ENCODE measurements at regions not wholly inside any gene's neighbourhood (a gene's known extent, or its start where the extent isn't known, plus 50 kb on each side); places are given as distances from the start of the nearest gene placed in this dataset.

DNA sequence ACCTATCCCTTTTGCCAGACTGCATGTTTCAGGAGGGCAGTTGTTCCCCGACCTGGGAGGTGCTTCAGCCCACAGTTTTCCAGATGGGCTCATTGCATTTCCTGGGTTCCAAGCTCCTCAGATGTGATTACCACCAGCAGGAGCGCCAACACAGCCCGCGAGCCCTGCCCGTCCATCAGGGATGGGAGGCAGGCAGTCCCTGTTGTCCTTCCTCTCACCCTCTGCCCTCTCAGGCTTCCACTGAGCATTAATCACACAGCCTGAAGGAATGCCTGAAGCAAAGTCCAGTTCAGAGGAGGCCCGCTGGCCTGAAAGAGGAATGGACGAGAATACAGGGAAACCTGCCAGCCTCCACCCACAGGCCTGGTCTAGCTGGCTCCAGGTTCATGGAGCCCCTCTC is 256.3 kb upstream of the SDK2 start (continued):
- TF ChIP-seq, protein P1, sequence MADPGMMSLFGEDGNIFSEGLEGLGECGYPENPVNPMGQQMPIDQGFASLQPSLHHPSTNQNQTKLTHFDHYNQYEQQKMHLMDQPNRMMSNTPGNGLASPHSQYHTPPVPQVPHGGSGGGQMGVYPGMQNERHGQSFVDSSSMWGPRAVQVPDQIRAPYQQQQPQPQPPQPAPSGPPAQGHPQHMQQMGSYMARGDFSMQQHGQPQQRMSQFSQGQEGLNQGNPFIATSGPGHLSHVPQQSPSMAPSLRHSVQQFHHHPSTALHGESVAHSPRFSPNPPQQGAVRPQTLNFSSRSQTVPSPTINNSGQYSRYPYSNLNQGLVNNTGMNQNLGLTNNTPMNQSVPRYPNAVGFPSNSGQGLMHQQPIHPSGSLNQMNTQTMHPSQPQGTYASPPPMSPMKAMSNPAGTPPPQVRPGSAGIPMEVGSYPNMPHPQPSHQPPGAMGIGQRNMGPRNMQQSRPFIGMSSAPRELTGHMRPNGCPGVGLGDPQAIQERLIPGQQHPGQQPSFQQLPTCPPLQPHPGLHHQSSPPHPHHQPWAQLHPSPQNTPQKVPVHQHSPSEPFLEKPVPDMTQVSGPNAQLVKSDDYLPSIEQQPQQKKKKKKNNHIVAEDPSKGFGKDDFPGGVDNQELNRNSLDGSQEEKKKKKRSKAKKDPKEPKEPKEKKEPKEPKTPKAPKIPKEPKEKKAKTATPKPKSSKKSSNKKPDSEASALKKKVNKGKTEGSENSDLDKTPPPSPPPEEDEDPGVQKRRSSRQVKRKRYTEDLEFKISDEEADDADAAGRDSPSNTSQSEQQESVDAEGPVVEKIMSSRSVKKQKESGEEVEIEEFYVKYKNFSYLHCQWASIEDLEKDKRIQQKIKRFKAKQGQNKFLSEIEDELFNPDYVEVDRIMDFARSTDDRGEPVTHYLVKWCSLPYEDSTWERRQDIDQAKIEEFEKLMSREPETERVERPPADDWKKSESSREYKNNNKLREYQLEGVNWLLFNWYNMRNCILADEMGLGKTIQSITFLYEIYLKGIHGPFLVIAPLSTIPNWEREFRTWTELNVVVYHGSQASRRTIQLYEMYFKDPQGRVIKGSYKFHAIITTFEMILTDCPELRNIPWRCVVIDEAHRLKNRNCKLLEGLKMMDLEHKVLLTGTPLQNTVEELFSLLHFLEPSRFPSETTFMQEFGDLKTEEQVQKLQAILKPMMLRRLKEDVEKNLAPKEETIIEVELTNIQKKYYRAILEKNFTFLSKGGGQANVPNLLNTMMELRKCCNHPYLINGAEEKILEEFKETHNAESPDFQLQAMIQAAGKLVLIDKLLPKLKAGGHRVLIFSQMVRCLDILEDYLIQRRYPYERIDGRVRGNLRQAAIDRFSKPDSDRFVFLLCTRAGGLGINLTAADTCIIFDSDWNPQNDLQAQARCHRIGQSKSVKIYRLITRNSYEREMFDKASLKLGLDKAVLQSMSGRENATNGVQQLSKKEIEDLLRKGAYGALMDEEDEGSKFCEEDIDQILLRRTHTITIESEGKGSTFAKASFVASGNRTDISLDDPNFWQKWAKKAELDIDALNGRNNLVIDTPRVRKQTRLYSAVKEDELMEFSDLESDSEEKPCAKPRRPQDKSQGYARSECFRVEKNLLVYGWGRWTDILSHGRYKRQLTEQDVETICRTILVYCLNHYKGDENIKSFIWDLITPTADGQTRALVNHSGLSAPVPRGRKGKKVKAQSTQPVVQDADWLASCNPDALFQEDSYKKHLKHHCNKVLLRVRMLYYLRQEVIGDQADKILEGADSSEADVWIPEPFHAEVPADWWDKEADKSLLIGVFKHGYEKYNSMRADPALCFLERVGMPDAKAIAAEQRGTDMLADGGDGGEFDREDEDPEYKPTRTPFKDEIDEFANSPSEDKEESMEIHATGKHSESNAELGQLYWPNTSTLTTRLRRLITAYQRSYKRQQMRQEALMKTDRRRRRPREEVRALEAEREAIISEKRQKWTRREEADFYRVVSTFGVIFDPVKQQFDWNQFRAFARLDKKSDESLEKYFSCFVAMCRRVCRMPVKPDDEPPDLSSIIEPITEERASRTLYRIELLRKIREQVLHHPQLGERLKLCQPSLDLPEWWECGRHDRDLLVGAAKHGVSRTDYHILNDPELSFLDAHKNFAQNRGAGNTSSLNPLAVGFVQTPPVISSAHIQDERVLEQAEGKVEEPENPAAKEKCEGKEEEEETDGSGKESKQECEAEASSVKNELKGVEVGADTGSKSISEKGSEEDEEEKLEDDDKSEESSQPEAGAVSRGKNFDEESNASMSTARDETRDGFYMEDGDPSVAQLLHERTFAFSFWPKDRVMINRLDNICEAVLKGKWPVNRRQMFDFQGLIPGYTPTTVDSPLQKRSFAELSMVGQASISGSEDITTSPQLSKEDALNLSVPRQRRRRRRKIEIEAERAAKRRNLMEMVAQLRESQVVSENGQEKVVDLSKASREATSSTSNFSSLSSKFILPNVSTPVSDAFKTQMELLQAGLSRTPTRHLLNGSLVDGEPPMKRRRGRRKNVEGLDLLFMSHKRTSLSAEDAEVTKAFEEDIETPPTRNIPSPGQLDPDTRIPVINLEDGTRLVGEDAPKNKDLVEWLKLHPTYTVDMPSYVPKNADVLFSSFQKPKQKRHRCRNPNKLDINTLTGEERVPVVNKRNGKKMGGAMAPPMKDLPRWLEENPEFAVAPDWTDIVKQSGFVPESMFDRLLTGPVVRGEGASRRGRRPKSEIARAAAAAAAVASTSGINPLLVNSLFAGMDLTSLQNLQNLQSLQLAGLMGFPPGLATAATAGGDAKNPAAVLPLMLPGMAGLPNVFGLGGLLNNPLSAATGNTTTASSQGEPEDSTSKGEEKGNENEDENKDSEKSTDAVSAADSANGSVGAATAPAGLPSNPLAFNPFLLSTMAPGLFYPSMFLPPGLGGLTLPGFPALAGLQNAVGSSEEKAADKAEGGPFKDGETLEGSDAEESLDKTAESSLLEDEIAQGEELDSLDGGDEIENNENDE (IDR thresholded peaks at IDR 0.05; ENCODE audit: insufficient replicate concordance, low read length), result no peak
- TF ChIP-seq POLR2A (IDR thresholded peaks at IDR 0.05; ENCODE audit: control extremely low read depth in 1 of 2, low read depth in 2 of 2, low read length in 2 of 2), result no peak
- no peak for TF ChIP-seq SIN3A (conservative IDR thresholded peaks at IDR 0.05 in 1 of 2, IDR thresholded peaks at IDR 0.05 in 1 of 2; ENCODE audit: low read depth in 1 of 2, low read length in 2 of 2)
- no peak for TF ChIP-seq BRCA1 (IDR thresholded peaks at IDR 0.05; ENCODE audit: low read depth, low read length)
- no peak for TF ChIP-seq ASH2L (IDR thresholded peaks at IDR 0.05; ENCODE audit: low read length)
- TF ChIP-seq SP4 (IDR thresholded peaks at IDR 0.05; ENCODE audit: low read length), result no peak
- no peak for TF ChIP-seq GABPA (IDR thresholded peaks at IDR 0.05; ENCODE audit: borderline replicate concordance, insufficient read depth, low read length)
